ENCODE measurements at regions not wholly inside any gene's neighbourhood (a gene's known extent, or its start where the extent isn't known, plus 50 kb on each side); places are given as distances from the start of the nearest gene placed in this dataset.

- 80 to 81% methylated on average over 4 of the region's 4 CpGs for WGBS, 2 donors
- H3K9ac ChIP-seq (ENCODE audit: insufficient read depth in 1 of 2, low read length in 2 of 2): no peak overlapping the region
- no peak overlapping the region for H3K4me3 ChIP-seq
- no peaks in the 10 kb centered on the region for H3K36me3 ChIP-seq (ENCODE audit: control insufficient read depth in 4 of 4, insufficient read depth in 4 of 4, low read length in 4 of 4)
- no peaks in the 10 kb centered on the region for H3K4me1 ChIP-seq (ENCODE audit: control insufficient read depth in 5 of 5, insufficient read depth in 5 of 5, low read length in 5 of 5)
- no peak overlapping the region for H3K27ac ChIP-seq (ENCODE audit: low read depth in 1 of 2, low read length in 1 of 2)
- peaks cover 0 to under 1% (median 0%) of the 10 kb centered on the region in 4 donors for H3K9me3 ChIP-seq (ENCODE audit: control insufficient read depth in 4 of 4, insufficient read depth in 3 of 4, low read length in 3 of 4)
- ATAC-seq (ENCODE audit: insufficient read depth, low FRiP score) (no peak), DNase-seq (no peak)
- no peak for TF ChIP-seq CTCF (IDR thresholded peaks at IDR 0.05; ENCODE audit: control extremely low read depth, extremely low read depth)
- H3K27me3 ChIP-seq (ENCODE audit: control insufficient read depth in 3 of 3, insufficient read depth in 3 of 3, low read length in 2 of 3): no peaks in the 10 kb centered on the region
These were observed 286.5 kb downstream of the NSUN3 start for GRCh38 chr3:94349310-94349878.

DNA sequence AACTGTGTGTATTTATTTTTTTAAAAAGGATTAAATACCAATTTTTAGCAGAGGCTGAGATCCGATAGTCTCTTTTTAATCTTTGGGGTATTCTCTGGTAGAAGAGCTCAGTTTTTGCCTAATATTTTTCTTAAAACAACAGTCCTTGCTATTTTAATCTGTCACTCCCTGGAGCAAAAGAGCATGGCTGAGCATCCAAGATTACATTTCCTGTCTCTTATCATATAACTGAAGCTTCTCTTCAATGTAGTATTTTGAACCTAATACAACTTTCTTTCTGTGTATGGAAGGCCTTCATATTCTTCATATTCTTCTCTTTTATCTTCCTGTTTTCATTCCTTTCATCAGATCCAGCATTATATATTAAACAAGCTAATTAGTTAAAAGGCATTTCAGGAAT is 293.7 kb downstream of the NSUN3 start:
- no peaks in the 10 kb centered on the region for H3K9me3 ChIP-seq (ENCODE audit: control insufficient read depth in 4 of 4, insufficient read depth in 3 of 4, low read length in 3 of 4)
- H3K27me3 ChIP-seq (ENCODE audit: control insufficient read depth in 3 of 3, insufficient read depth in 3 of 3, low read length in 2 of 3): no peaks in the 10 kb centered on the region
- H3K4me3 ChIP-seq: no peak overlapping the region
- peaks cover 0 to 5% (median 0%) of the 10 kb centered on the region in 5 donors for H3K4me1 ChIP-seq (ENCODE audit: control insufficient read depth in 5 of 5, insufficient read depth in 5 of 5, low read length in 5 of 5)
- no peak for TF ChIP-seq CTCF (IDR thresholded peaks at IDR 0.05; ENCODE audit: control extremely low read depth, extremely low read depth)
- no peak overlapping the region for H3K27ac ChIP-seq (ENCODE audit: low read depth in 1 of 2, low read length in 1 of 2)
- no peaks in the 10 kb centered on the region for H3K36me3 ChIP-seq (ENCODE audit: control insufficient read depth in 4 of 4, insufficient read depth in 4 of 4, low read length in 4 of 4)
- ATAC-seq (ENCODE audit: insufficient read depth, low FRiP score): no peak
- no peak overlapping the region for H3K9ac ChIP-seq (ENCODE audit: insufficient read depth in 1 of 2, low read length in 2 of 2)
- no peak for DNase-seq
- WGBS, 2 donors: 73 to 85% methylated on average over 1 of the region's 1 CpG

DNA sequence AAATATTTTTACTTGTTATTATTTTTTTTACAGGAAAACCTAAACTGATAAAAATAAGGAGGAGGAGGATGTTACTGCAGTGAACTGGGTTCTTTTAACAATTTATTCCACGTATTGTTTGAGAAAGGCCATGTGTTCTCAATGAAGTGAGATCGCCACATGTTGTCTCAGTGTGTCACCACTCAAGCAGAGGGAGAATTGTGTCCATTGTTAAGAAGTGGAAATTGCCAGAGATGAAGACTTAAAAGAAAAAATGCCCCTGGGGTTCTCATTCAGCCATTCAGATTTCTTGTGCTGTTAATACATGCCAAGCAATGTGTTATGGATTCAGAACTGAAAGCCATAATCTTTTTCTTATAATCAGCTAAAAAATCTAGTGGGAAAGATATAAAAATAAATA is 297.1 kb downstream of the NSUN3 start:
- H3K9me3 ChIP-seq (ENCODE audit: control insufficient read depth in 4 of 4, insufficient read depth in 3 of 4, low read length in 3 of 4): peaks cover 0 to 2% (median 0%) of the 10 kb centered on the region in 4 donors
- H3K27ac ChIP-seq (ENCODE audit: low read depth in 1 of 2, low read length in 1 of 2): no peak overlapping the region
- H3K9ac ChIP-seq (ENCODE audit: insufficient read depth in 1 of 2, low read length in 2 of 2): no peak overlapping the region
- H3K36me3 ChIP-seq (ENCODE audit: control insufficient read depth in 4 of 4, insufficient read depth in 4 of 4, low read length in 4 of 4): no peaks in the 10 kb centered on the region
- H3K27me3 ChIP-seq (ENCODE audit: control insufficient read depth in 3 of 3, insufficient read depth in 3 of 3, low read length in 2 of 3): no peaks in the 10 kb centered on the region
- peaks cover 0 to 5% (median 0%) of the 10 kb centered on the region in 5 donors for H3K4me1 ChIP-seq (ENCODE audit: control insufficient read depth in 5 of 5, insufficient read depth in 5 of 5, low read length in 5 of 5)
- WGBS, 2 donors: 70 to 79% methylated on average over 2 of the region's 2 CpGs
- ATAC-seq (ENCODE audit: insufficient read depth, low FRiP score) (no peak), DNase-seq (no peak)
- H3K4me3 ChIP-seq: no peak overlapping the region
- no peak for TF ChIP-seq CTCF (IDR thresholded peaks at IDR 0.05; ENCODE audit: control extremely low read depth, extremely low read depth)

GRCh38 chr3:94360987-94361386 is 298.1 kb downstream of the NSUN3 start:
- DNase-seq (peak; percentile 42 to 77 (median 52)), ATAC-seq (ENCODE audit: insufficient read depth, low FRiP score) (peak; percentile 53)
- H3K4me3 ChIP-seq: no peak overlapping the region
- H3K27ac ChIP-seq (ENCODE audit: low read depth in 1 of 2, low read length in 1 of 2): no peak overlapping the region
- peaks cover 0 to 3% (median 0%) of the 10 kb centered on the region in 4 donors for H3K9me3 ChIP-seq (ENCODE audit: control insufficient read depth in 4 of 4, insufficient read depth in 3 of 4, low read length in 3 of 4)
- H3K9ac ChIP-seq (ENCODE audit: insufficient read depth in 1 of 2, low read length in 2 of 2): no peak overlapping the region
- no peak for TF ChIP-seq CTCF (IDR thresholded peaks at IDR 0.05; ENCODE audit: control extremely low read depth, extremely low read depth)
- peaks cover 0 to 5% (median 0%) of the 10 kb centered on the region in 5 donors for H3K4me1 ChIP-seq (ENCODE audit: control insufficient read depth in 5 of 5, insufficient read depth in 5 of 5, low read length in 5 of 5)
- H3K27me3 ChIP-seq (ENCODE audit: control insufficient read depth in 3 of 3, insufficient read depth in 3 of 3, low read length in 2 of 3): no peaks in the 10 kb centered on the region
- no peaks in the 10 kb centered on the region for H3K36me3 ChIP-seq (ENCODE audit: control insufficient read depth in 4 of 4, insufficient read depth in 4 of 4, low read length in 4 of 4)
